Heart right ventricle (tissue), 16 donors: ENCODE measurements at regions not wholly inside any gene's neighbourhood (a gene's known extent, or its start where the extent isn't known, plus 50 kb on each side); places are given as distances from the start of the nearest gene placed in this dataset.

Experiments
- ATAC-seq, 8 donors: fragments of 200-7000 bp; cut with Tn5 transposase; one replicate each; pipeline ENCODE4 v1.9.1; 2020; ENCODE audit warnings: mild to moderate bottlenecking in 8 of 8, moderate library complexity in 8 of 8, moderate number of reproducible peaks in 1 of 8
- DNase-seq, 2 donors: peaks; one replicate each; pipeline ENCODE4 v3.0.0-alpha.2; 2020
- H3K27ac ChIP-seq, 10 donors: fragments of 200-600 bp; sonication (generic) in 2 of 10; one replicate each; pipeline versions ENCODE4 v1.5.0 to v1.8.0; 2020 to 2022; ENCODE audit warnings: mild to moderate bottlenecking in 3 of 10
- H3K27me3 ChIP-seq, 7 donors: fragments of 200-600 bp; one replicate each; pipeline ENCODE4 v1.8.0; 2021 to 2022; ENCODE audit warnings: mild to moderate bottlenecking in 2 of 7
- H3K36me3 ChIP-seq, 9 donors: fragments of 200-600 bp; sonication (generic) in 1 of 9; one replicate each; pipeline versions ENCODE4 v1.5.0 to v1.8.0; 2020 to 2022; ENCODE audit warnings: mild to moderate bottlenecking in 2 of 9
- H3K4me1 ChIP-seq, 9 donors: fragments of 200-600 bp; sonication (generic) in 1 of 9; one replicate each; pipeline versions ENCODE4 v1.5.0 to v1.8.0; 2020 to 2022; ENCODE audit warnings: mild to moderate bottlenecking in 4 of 9
- H3K4me3 ChIP-seq, 10 donors: fragments of 200-600 bp; sonication (generic) in 2 of 10; one replicate each; pipeline versions ENCODE4 v1.5.0 to v1.8.0; 2020 to 2022; ENCODE audit warnings: mild to moderate bottlenecking in 7 of 10, moderate library complexity in 2 of 10
- H3K9me3 ChIP-seq, 11 donors: fragments of 200-600 bp in 10 of 11; sonication (generic) in 2 of 11; one replicate each; pipeline versions ENCODE4 v1.5.0 to v1.8.0; 2013 to 2022; ENCODE audit warnings: mild to moderate bottlenecking in 2 of 11, control low read depth in 1 of 11, moderate library complexity in 1 of 11
- CTCF ChIP-seq, 9 donors: fragments of 200-600 bp; sonication (generic) in 2 of 9; IDR thresholded peaks; one replicate each; pipeline versions ENCODE4 v1.5.0 to v1.8.0; 2021 to 2022; ENCODE audit warnings: antibody characterized with exemption in 9 of 9, mild to moderate bottlenecking in 5 of 9, moderate library complexity in 1 of 9
- WGBS, 2 donors: extraction: QIAGEN DNeasy Blood & Tissue Kit; methylation state at CpG; one replicate each; pipeline ENCODE4 v1.1.7; 2013; ENCODE audit warnings: inconsistent platforms in 1 of 2; 5-methylcytosine and 5-hydroxymethylcytosine counted together
- intact Hi-C, 10 donors: fragments of 100-400 bp; cut with DNase I; formaldehyde crosslinking; loops; one replicate each; pipeline versions ENCODE4 v1.11.1 to v1.14.2; 2022
- donor health status: Arrhythmogenic right ventricular cardiomyopathy.
- donor health status: ischemic (EF 13 %, LVEDD 7.1; RV severe dilation, severe dysfunction).
- donor health status: healthy with polysubstance abuse.
- donor health status: DM: no; HTN: yes; CAD: no.
- donor health status: DM: no; HTN: no; CAD: no.
- donor health status: ischemic (EF 25% LVEDD 6.9; RV normal size, moderate dysfunction).
- donor health status: ischemic (EF 25% LVEDD 5.7; RV mildly dilated, moderate dysfunction).
- donor health status: healthy.
- donor health status: DM: yes; HTN: yes; CAD: no.
- donor health status: Ischemic cardiomyopathy.
- donor health status: ischemic (EF 35%, LVEDD 5.7; RV mildly dilated, moderate dysfunction).
- donor health status: nonischemic (EF 11% LVEDD 7.7; RV severe dilation, severe dysfunction).
- donor health status: DM: yes; HTN: yes; CAD: no.
- donor health status: PGD.
- donor health status: ischemic (EF 29% LVEDD 5.4; RV normal size, mild dysfunction).
- donor health status: nonischemic (EF 23%, LVEDD 6.1; RV moderate dilation, normal function).

DNA sequence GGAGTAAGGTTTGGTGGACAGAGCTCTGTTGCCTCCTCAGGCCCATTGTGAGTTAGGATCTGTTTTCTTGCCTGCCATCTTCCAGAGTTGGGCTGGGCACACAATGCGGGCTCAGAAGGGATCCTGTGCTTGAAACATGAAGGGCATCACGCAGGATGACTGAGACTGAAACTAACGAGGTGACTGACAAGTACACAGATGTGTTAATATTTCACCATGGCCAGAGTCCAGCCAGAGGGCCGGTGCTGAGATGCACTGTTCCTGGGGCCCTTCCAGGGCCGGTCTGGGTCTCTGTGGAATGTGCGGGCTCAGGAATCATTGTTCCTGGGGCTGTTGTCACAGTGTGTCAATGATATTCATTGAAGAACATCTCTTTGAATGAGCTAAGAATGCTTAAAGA is 163.7 kb downstream of the URI1 start:
- no peak overlapping the region for H3K4me3 ChIP-seq
- no peaks in the 10 kb centered on the region for H3K36me3 ChIP-seq
- no peaks in the 10 kb centered on the region for H3K4me1 ChIP-seq
- no peak overlapping the region for H3K27ac ChIP-seq
- intact Hi-C loops, result no loop called here
- ATAC-seq (peak in 1 of 8 donors; percentile 25), DNase-seq (no peak)
- no peak for TF ChIP-seq CTCF (IDR thresholded peaks at IDR 0.05)
- WGBS, 2 donors, result 76 to 81% methylated on average over 6 of the region's 6 CpGs
- H3K27me3 ChIP-seq, result peaks cover 0 to 12% (median 0%) of the 10 kb centered on the region in 7 donors
- H3K9me3 ChIP-seq, result no peaks in the 10 kb centered on the region

- DNase-seq (no peak), ATAC-seq (no peak)
- Histone ChIP-seq H3K9me3 (no peaks in the 10 kb centered on the region), H3K27ac (no peak overlapping the region), H3K27me3 (peaks cover 0 to 15% (median 4%) of the 10 kb centered on the region in 7 donors), H3K4me3 (no peak overlapping the region), H3K4me1 (no peaks in the 10 kb centered on the region), H3K36me3 (no peaks in the 10 kb centered on the region)
- WGBS, 2 donors, result 80 to 84% methylated on average over 11 of the region's 11 CpGs
- intact Hi-C loops, result no loop called here
- TF ChIP-seq CTCF (IDR thresholded peaks at IDR 0.05), result no peak
Measured at GRCh38 chr19:30106417-30107095, 164.5 kb downstream of the URI1 start.

DNA sequence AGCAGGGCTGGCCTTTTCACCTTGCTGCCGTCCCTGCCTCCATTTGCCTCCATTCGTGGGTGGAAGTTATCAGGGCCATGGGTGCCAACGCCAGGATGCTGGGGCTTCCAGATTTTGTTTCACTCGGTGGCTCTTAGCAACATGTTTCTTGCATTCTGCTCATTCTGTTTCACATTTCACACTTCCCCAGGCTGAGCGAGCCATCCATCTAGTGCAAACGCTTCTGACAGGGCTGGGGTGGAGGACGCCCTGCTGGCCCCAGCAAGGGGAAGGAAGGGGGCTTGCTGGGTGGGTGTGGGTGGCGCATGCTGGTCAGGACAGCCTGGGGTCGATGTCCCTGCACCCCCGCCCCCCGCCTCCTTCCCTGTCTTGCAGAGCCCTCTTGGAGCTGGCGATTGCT is 165.2 kb downstream of the URI1 start:
- no peak for DNase-seq
- H3K27ac ChIP-seq, result no peak overlapping the region
- no peak for ATAC-seq

GRCh38 chr19:30109565-30109964 is 167.5 kb downstream of the URI1 start:
- intact Hi-C loops, result no loop called here
- no peaks in the 10 kb centered on the region for H3K4me1 ChIP-seq
- no peaks in the 10 kb centered on the region for H3K36me3 ChIP-seq
- WGBS, 2 donors, result 66 to 77% methylated on average over 5 of the region's 5 CpGs
- no peaks in the 10 kb centered on the region for H3K9me3 ChIP-seq
- peaks cover 0 to 31% (median 11%) of the 10 kb centered on the region in 7 donors for H3K27me3 ChIP-seq
- TF ChIP-seq CTCF (IDR thresholded peaks at IDR 0.05), result no peak
- H3K27ac ChIP-seq, result no peak overlapping the region
- no peak overlapping the region for H3K4me3 ChIP-seq
- ATAC-seq, result no peak
- no peak for DNase-seq

More for the DNA sequence above, 165.2 kb downstream of the URI1 start:
- Histone ChIP-seq H3K9me3 (no peaks in the 10 kb centered on the region), H3K4me1 (no peaks in the 10 kb centered on the region), H3K27me3 (peaks cover 0 to 22% (median 4%) of the 10 kb centered on the region in 7 donors), H3K4me3 (no peak overlapping the region), H3K36me3 (no peaks in the 10 kb centered on the region)
- no peak for TF ChIP-seq CTCF (IDR thresholded peaks at IDR 0.05)
- 42 to 49% methylated on average over 12 of the region's 12 CpGs for WGBS, 2 donors
- intact Hi-C loops, result no loop called here
